ENCODE measurements at regions not wholly inside any gene's neighbourhood (a gene's known extent, or its start where the extent isn't known, plus 50 kb on each side); places are given as distances from the start of the nearest gene placed in this dataset.
"Not testable (repeated sequence)": the region's sequence is repeated elsewhere in the genome, so short reads cannot be mapped to it uniquely, and the experiment has no call there.

DNA sequence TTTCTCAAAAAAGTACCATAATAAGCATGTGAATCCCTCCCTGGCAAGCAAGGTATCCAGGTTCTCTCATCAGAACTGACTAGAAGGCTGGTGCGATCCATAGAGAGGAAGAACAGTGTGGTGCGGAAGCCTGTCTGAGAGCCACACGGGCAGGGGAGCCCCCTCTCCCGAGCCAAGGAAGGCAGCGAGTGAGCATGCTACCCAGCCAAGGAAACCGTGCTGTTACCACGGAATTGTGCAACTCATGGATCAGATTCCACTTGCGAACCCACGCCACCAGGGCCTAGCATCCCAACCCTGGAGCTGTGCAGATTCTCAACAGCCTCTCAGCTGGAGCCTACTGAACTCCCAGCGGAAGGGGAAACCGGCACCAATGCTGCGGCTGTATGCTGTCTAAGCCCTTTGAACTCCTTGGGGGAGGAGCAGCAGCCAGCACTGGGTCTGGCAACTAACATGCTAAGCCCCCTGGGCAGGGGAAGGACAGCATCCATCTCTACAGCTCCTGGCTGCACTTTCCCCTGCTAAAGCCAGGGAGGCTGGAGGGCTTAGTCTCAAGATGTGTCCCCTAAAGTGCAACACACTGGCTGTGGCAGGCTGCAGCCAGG lies 823.1 kb downstream of the EPHA4 start:
- no peak for DNase-seq

DNA sequence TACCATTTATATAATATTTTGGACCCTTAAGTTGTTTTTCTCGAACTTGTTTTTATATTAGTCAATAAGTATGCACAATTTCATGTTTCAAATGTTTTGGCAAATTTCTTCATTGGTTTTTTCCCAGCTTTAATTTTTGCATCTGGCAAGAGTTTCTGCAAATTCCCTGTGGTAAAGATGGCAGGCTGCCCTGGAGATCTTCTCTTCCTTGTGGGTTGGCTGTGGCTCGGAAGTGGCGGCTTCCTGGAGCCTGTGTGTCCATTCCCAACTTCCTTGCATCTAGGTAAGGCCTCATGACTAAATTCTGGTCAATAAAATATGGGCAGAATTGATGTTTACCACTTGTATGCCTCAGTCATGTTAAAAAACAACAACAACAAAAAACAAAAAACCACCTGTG lies 818.6 kb downstream of the EPHA4 start:
- no peak for DNase-seq

DNA sequence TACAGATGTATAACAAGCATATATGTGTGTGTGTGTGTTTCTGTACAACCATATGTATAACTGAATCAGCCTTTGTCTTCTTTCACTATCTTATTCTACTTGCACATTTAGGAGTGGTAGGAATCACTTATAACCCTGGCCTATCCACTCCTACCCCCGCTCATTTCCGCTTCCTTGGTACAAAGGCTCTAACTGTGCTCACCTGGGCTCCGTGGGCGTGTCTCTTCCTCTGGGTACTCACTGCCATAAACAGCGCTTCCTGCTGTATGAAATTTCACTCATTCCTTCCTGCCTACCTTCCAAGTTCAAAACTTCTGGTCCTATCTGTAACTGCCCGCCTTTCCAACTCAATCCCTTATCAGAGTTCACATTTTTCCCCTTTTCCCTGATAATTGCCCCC lies 815.5 kb downstream of the EPHA4 start:
- no peak for DNase-seq

DNA sequence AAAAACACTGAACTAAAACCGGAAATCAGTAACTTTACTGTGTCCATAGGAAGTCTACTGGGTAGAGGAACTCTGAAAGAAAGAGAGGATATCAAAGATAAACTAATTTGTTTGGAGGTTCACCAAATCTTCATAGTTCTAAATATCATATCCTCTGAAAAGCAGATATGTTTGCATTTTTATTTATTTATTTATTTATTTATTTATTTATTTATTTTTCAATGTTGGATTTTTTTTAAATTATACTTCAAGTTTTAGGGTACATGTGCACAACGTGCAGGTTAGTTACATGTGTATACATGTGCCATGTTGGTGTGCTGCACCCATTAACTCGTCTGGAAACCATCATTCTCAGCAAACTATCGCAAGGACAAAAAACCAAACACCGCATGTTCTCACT lies 813.7 kb downstream of the EPHA4 start:
- DNase-seq = not testable (repeated sequence)

DNA sequence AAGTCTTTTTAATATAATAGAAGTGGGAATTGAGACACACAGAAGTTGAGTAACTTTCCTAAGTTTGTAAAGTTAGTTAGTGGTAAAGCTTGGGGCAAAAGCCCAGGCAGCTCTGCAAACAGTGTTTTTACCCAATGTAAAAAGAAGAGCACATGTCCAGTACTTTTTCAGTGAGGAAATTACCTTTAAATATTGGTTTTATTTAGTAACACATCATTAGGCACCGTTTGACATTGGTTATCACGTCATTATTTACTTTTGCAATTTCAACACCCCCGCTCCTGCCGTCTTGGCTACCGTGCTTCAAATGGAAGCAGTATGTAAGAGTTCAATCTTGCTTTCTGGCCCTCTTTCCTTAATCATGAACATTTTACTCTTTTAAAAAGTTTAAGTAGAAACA lies 807.9 kb downstream of the EPHA4 start:
- DNase-seq = no peak

DNA sequence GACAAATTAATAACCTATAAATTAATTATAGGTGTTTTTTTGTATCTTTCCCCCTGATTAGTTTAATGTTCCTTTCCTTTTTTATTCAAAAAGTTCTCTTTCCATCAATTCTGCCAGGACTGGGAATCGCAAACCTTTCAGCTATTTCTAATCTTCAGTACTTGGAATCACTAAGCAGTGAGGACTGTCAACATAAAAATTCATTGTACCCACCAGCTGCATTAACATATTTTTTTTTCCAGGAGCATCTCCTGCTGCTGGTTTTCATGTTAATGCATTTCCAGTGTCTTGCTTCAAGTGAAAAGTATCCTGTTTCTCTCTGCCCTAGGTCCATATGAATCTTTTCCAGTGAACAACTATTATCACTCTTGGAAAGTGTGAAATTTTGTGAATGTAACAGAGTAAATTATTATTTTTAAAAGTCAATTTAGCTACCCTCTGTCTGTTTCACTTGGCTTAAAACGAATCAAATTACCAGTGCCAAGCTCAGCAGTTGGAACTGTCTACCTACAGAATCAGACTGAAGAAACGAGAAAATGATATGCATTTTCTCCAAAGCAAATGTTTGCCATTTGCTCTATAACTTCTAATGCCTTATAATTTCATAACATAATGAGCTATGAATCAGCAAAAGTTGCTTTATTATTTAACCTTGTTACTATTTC lies 804.4 kb downstream of the EPHA4 start:
- DNase-seq = no peak

- DNase-seq = no peak
Observed at GRCh38 chr2:220775856-220776488, 796.1 kb downstream of the EPHA4 start.

- DNase-seq = not testable (repeated sequence)
Observed at GRCh38 chr2:220779076-220779475, 793.0 kb downstream of the EPHA4 start.

DNA sequence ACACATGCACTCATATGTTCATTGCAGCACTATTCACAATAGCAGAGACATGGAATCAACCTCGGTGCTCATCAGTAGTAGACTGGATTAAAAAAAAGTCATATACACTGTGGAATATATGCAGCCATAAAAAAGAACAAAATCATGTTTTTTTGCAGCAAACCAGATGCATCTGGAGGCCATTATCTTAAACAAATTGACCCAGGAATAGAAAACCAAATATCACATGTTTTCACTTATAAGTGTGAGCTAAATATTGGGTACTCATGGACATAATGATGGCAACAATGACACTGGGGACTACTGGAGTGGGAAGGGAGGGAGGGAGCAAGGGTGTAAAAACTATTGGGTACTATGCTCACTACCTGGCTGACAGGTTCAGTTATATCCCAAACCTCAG lies 792.6 kb downstream of the EPHA4 start:
- DNase-seq = no peak

DNA sequence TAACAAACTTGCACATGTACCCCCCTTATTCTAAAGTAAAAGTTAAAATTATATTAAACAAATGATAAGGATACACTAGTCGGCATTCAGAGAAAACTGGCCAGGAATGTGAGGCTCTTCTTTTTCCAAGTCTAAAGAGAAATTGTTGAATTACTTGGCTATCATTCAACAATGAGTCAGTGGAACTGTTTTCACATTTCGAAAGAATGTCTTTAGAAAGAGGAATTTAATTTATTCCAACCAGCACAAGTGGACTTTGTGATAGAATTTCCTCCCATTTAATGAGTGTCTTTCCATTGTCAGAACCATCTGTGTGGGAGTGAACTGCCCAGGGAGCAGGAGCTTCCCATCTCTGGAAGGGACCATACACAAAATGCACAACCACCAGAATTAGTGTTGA lies 792.2 kb downstream of the EPHA4 start:
- no peak for DNase-seq

GRCh38 chr2:220781622-220782241 lies 790.4 kb downstream of the EPHA4 start:
- DNase-seq = no peak

GRCh38 chr2:220782609-220783113 lies 789.4 kb downstream of the EPHA4 start:
- DNase-seq = no peak

DNA sequence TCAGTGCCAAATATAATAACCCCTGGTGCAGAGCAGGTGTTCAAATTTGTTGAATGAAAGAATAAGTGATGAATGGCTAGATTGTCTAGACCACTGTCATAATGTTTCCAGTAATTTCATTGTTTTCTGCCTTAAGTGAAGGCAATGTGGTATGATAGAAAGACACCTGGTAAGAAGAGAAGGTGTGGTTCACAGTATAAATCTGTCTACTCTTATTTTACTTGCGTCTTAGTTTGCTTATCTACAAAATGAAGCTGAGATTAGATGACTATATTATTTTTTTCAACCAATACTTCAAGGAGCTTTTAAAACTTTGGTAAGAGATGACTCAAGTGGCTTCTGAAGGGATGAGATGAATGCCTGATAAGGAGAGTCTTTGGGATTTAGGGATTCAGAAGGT lies 788.4 kb downstream of the EPHA4 start:
- DNase-seq = no peak

DNA sequence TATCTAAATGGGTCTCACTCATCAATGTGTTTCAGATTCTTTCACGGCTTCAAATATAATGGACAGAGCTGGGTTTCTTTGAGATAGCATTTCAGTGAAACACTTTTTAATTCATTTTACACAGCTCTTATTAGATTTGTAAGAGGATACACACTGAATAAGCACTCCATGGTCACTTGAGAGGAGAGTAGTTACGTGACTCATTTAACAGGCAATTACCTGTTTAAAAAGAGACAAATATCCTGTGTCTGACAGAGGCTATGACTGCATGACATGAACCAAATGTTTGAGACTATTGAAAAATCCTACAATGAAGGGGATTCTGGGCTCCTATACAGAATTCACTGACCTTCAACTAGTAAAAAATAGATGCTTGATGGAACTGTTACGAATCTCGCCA lies 786.9 kb downstream of the EPHA4 start:
- DNase-seq = no peak

DNA sequence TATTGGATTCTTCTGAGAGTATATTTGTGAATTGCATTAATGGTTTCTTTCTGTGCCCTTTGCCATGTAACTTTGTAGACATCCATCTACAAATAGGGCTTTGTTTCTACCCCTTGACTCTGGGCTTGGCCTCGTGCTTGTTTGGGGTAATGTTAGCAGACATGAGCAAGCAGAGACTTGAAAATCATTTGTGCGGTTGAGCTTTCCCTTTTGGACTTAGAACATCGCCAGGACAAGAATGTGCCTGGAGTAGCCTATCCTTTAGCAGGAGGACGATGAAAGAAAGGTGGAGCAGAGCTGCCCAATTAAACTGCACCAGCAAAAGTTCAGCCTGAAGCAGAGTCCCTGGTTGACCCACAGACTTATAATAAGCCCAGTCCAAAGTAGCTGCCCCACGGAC lies 785.9 kb downstream of the EPHA4 start:
- DNase-seq = no peak

- DNase-seq = no peak
Observed at GRCh38 chr2:220787251-220787650, 784.9 kb downstream of the EPHA4 start.

DNA sequence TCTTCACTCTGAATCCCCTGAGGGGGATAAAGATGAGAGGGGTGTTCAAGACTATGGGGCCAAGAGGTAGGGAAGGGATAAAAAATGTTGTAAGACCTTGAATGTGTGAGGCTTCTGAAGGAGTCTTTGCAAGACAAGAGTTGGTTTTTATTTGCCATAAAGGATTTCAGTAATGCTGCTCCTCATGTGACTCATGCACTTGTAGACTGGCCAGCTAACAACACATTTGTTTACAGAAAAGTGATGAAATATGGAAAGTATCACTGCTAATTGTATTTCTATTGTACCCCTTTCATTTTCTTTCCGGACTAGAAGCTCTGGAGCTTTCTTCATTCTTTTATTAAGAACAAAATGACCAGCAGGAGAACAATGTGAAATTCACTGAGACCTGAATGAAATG lies 782.1 kb downstream of the EPHA4 start:
- no peak for DNase-seq

GRCh38 chr2:220795705-220796104 lies 776.4 kb downstream of the EPHA4 start:
- no peak for DNase-seq

DNA sequence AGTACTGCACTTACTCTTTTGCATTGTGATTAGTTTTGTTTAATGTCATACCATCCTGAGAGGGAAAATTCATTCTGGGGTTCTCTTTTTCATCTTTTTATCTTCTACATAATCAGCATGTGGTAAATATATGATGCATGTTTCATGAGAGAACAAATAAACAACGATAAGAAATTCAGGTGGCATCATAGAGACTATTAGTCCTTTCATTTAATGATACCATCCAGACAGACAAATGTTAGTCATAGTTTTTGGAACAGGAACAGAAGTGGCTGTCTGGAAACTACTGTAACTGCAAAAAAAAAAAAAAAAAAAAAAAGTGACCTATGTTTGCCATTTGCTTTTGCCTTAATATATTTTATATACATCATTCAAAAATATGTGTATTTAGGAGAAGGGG lies 761.0 kb downstream of the EPHA4 start:
- DNase-seq = no peak

- DNase-seq = no peak
Observed at GRCh38 chr2:220811952-220812570, 760.0 kb downstream of the EPHA4 start.

- no peak for DNase-seq
Observed at GRCh38 chr2:220814441-220814840, 757.7 kb downstream of the EPHA4 start.

DNA sequence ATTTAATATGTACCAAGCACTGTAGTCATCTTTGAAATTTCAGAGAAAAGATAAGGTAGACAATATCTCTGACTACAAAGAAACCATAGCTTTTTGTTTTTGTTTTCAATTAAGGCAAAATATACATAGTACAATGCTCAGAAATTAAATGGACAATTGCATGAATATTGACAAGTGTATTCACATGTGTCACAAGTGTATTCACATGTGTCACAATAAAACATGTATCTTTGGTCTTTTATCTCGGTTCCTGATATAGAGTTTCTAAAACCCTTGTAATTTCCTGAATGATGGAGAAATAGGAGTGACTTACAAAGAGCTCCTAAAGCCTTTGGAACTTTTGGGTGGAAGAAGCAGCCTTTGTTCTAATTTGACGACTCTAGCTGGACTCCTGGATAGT lies 756.4 kb downstream of the EPHA4 start:
- DNase-seq = no peak

GRCh38 chr2:220821683-220822082 lies 750.4 kb downstream of the EPHA4 start:
- no peak for DNase-seq
